ENCODE measurements at regions not wholly inside any gene's neighbourhood (a gene's known extent, or its start where the extent isn't known, plus 50 kb on each side); places are given as distances from the start of the nearest gene placed in this dataset.
"Not testable (repeated sequence)": the region's sequence is repeated elsewhere in the genome, so short reads cannot be mapped to it uniquely, and the experiment has no call there.

GRCh38 chr11:87767615-87768014, 407.6 kb downstream of the RAB38 start:
- DNase-seq (ENCODE audit: low read depth in 2 of 2): no peak

- DNase-seq (ENCODE audit: low read depth in 2 of 2): not testable (repeated sequence)
These were observed 411.2 kb downstream of the RAB38 start for GRCh38 chr11:87764075-87764474.

- no peak for DNase-seq (ENCODE audit: low read depth in 2 of 2)
These were observed 420.6 kb downstream of the RAB38 start for GRCh38 chr11:87754685-87755084.

GRCh38 chr11:87753143-87753542, 422.1 kb downstream of the RAB38 start:
- no peak for DNase-seq (ENCODE audit: low read depth in 2 of 2)

- no peak for DNase-seq (ENCODE audit: low read depth in 2 of 2)
These were observed 432.2 kb downstream of the RAB38 start for GRCh38 chr11:87743007-87743406.

GRCh38 chr11:87740968-87741367, 434.3 kb downstream of the RAB38 start:
- DNase-seq (ENCODE audit: low read depth in 2 of 2): no peak

- DNase-seq (ENCODE audit: low read depth in 2 of 2): no peak
These were observed 434.8 kb downstream of the RAB38 start for GRCh38 chr11:87740451-87740850.

GRCh38 chr11:87739766-87740165, 435.5 kb downstream of the RAB38 start:
- DNase-seq (ENCODE audit: low read depth in 2 of 2): no peak

GRCh38 chr11:87739261-87739660, 436.0 kb downstream of the RAB38 start:
- DNase-seq (ENCODE audit: low read depth in 2 of 2): no peak

GRCh38 chr11:87736928-87737327, 438.3 kb downstream of the RAB38 start:
- no peak for DNase-seq (ENCODE audit: low read depth in 2 of 2)

- no peak for DNase-seq (ENCODE audit: low read depth in 2 of 2)
These were observed 448.7 kb downstream of the RAB38 start for GRCh38 chr11:87726506-87726905.

GRCh38 chr11:87724358-87724757, 450.9 kb downstream of the RAB38 start:
- no peak for DNase-seq (ENCODE audit: low read depth in 2 of 2)

- no peak for DNase-seq (ENCODE audit: low read depth in 2 of 2)
These were observed 452.3 kb downstream of the RAB38 start for GRCh38 chr11:87722756-87723565.

GRCh38 chr11:87719326-87720073, 455.7 kb downstream of the RAB38 start:
- DNase-seq (ENCODE audit: low read depth in 2 of 2): no peak

- no peak for DNase-seq (ENCODE audit: low read depth in 2 of 2)
These were observed 462.4 kb downstream of the RAB38 start for GRCh38 chr11:87712802-87713202.

- DNase-seq (ENCODE audit: low read depth in 2 of 2): no peak
These were observed 462.9 kb downstream of the RAB38 start for GRCh38 chr11:87712391-87712790.

GRCh38 chr11:87703589-87703988, 471.7 kb downstream of the RAB38 start:
- DNase-seq (ENCODE audit: low read depth in 2 of 2): not testable (repeated sequence)

GRCh38 chr11:87675993-87676392, 499.2 kb downstream of the RAB38 start:
- DNase-seq (ENCODE audit: low read depth in 2 of 2): no peak

- DNase-seq (ENCODE audit: low read depth in 2 of 2): no peak
These were observed 508.5 kb downstream of the RAB38 start for GRCh38 chr11:87666730-87667129.

GRCh38 chr11:87662287-87662686, 513.0 kb downstream of the RAB38 start:
- DNase-seq (ENCODE audit: low read depth in 2 of 2): no peak

GRCh38 chr11:87660926-87661660, 514.1 kb downstream of the RAB38 start:
- no peak for DNase-seq (ENCODE audit: low read depth in 2 of 2)

GRCh38 chr11:87659807-87660206, 515.4 kb downstream of the RAB38 start:
- no peak for DNase-seq (ENCODE audit: low read depth in 2 of 2)
